Esophagus muscularis mucosa (tissue), 3 donors: ENCODE measurements at regions not wholly inside any gene's neighbourhood (a gene's known extent, or its start where the extent isn't known, plus 50 kb on each side); places are given as distances from the start of the nearest gene placed in this dataset.

Source experiments
- POLR2A ChIP-seq: fragments of 450-650 bp; IDR thresholded peaks from one replicate; pipeline ENCODE4 v1.6.1; 2017; ENCODE audit warnings: antibody characterized with exemption, moderate library complexity, mild to moderate bottlenecking, low read depth
- POLR2AphosphoS5 ChIP-seq, 2 donors: sonication (generic); formaldehyde crosslinking; IDR thresholded peaks; one replicate each; pipeline ENCODE4 v1.6.1; 2017; ENCODE audit warnings: antibody characterized with exemption in 2 of 2
- TF ChIP-seq, protein P1 (sequence below), 3 experiments: fragments of 200-600 bp in 2 of 3; fragments of 450-650 bp in 1 of 3; sonication (generic) in 2 of 3; IDR thresholded peaks; one replicate each; pipeline ENCODE4 v1.5.1; 2017 to 2019; ENCODE audit warnings: antibody characterized with exemption in 3 of 3, mild to moderate bottlenecking in 2 of 3, moderate library complexity in 1 of 3

DNA sequence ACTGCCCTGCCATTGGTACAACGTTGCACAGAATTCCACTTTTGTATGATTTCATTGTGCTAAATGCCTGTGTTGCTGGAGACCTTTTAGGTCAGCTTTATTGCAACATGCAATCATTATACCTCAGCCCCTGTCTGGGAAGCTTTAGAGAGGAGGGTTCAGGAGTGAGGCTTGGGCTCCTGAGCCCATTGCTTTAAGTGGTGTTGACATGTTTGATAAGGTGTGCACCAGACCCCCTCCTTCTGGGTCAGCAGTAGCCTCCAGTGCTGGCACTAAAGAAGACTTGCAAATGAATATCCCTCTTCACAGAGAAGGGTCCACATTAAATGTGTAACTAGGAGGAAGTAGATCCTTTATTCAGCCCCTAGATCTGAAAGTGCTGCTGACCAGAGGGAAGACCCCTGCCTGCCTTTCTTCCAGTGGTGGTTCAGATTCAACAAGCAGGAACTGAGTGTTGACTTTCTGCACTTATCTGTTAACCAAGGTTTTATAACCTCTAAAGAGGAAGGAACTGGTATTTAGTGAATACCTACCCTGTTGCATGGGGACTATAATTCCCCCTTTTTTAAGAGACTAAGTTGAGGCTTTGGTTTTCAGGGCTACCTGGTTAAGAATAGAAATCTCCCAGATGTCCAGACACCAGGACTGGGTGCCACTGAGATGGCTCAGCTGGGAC lies 369.4 kb upstream of the IGFBP3 start:
- TF ChIP-seq, protein P1, sequence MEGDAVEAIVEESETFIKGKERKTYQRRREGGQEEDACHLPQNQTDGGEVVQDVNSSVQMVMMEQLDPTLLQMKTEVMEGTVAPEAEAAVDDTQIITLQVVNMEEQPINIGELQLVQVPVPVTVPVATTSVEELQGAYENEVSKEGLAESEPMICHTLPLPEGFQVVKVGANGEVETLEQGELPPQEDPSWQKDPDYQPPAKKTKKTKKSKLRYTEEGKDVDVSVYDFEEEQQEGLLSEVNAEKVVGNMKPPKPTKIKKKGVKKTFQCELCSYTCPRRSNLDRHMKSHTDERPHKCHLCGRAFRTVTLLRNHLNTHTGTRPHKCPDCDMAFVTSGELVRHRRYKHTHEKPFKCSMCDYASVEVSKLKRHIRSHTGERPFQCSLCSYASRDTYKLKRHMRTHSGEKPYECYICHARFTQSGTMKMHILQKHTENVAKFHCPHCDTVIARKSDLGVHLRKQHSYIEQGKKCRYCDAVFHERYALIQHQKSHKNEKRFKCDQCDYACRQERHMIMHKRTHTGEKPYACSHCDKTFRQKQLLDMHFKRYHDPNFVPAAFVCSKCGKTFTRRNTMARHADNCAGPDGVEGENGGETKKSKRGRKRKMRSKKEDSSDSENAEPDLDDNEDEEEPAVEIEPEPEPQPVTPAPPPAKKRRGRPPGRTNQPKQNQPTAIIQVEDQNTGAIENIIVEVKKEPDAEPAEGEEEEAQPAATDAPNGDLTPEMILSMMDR (IDR thresholded peaks at IDR 0.05) = no peak
- TF ChIP-seq POLR2AphosphoS5 (IDR thresholded peaks at IDR 0.05) (no peak), POLR2A (no peak)
